ENCODE measurements at regions not wholly inside any gene's neighbourhood (a gene's known extent, or its start where the extent isn't known, plus 50 kb on each side); places are given as distances from the start of the nearest gene placed in this dataset.

- no peak overlapping the region for H3K9ac ChIP-seq (replicated peaks; ENCODE audit: extremely low read depth, insufficient read depth, low read length)
- no peak overlapping the region for H3K4me2 ChIP-seq (ENCODE audit: insufficient read depth, low read length)
- H3K27me3 ChIP-seq (ENCODE audit: control insufficient read depth in 2 of 2, insufficient read depth in 2 of 2, low read length in 2 of 2) = no peaks in the 10 kb centered on the region
- dilution Hi-C loops (cut with MboI; ENCODE audit: extremely low pct_ligation_motif_present, low sequenced_read_pairs) (no loop called here), intact Hi-C loops (cut with micrococcal nuclease) (no loop called here)
- ChIA-PET CTCF (no interaction called here), POLR2A (no interaction called here)
- no peak overlapping the region for H3K27ac ChIP-seq (ENCODE audit: insufficient read depth, low read depth, low read length)
- TF ChIP-seq CTCF (IDR thresholded peaks at IDR 0.05; ENCODE audit: extremely low read depth in 1 of 2, insufficient read depth in 1 of 2, low read depth in 1 of 2, low read length in 2 of 2) = no peak
- no peak for DNase-seq (ENCODE audit: low read depth, low spot score)
- no peaks in the 10 kb centered on the region for H3K79me2 ChIP-seq (ENCODE audit: control insufficient read depth, insufficient read depth, low read length)
- no peak for FAIRE-seq
- H3K4me3 ChIP-seq (replicated peaks in 1 of 3; ENCODE audit: insufficient read depth in 1 of 3, low read depth in 1 of 3, low read length in 3 of 3) = no peak overlapping the region
- H3K4me1 ChIP-seq (ENCODE audit: control insufficient read depth, extremely low read depth, insufficient read depth, low read length) = no peaks in the 10 kb centered on the region
- no peak overlapping the region for H2AFZ ChIP-seq (ENCODE audit: low read depth, low read length)
- no TSS peak for BruUV-seq (replicated peaks)
- H3K9me3 ChIP-seq (replicated peaks; ENCODE audit: control insufficient read depth, insufficient read depth, low read length) = no peaks in the 10 kb centered on the region
- no peaks in the 10 kb centered on the region for H3K9me1 ChIP-seq (replicated peaks; ENCODE audit: control insufficient read depth, extremely low read depth, insufficient read depth, low read length)
- no peaks in the 10 kb centered on the region for H4K20me1 ChIP-seq (replicated peaks; ENCODE audit: control insufficient read depth, extremely low read depth, insufficient read depth, low read length)
- no peaks in the 10 kb centered on the region for H3K36me3 ChIP-seq (ENCODE audit: control insufficient read depth in 2 of 2, extremely low read depth in 1 of 2, insufficient read depth in 2 of 2, low read length in 2 of 2)
Measured at GRCh38 chr6:87815449-87815848, 113.4 kb upstream of the AKIRIN2 start.

- Histone ChIP-seq H3K9me3 (replicated peaks; ENCODE audit: control insufficient read depth, insufficient read depth, low read length) (no peaks in the 10 kb centered on the region), H3K9me1 (replicated peaks; ENCODE audit: control insufficient read depth, extremely low read depth, insufficient read depth, low read length) (no peaks in the 10 kb centered on the region), H3K4me2 (ENCODE audit: insufficient read depth, low read length) (no peak overlapping the region), H4K20me1 (replicated peaks; ENCODE audit: control insufficient read depth, extremely low read depth, insufficient read depth, low read length) (no peaks in the 10 kb centered on the region), H3K36me3 (ENCODE audit: control insufficient read depth in 2 of 2, extremely low read depth in 1 of 2, insufficient read depth in 2 of 2, low read length in 2 of 2) (no peaks in the 10 kb centered on the region), H3K27ac (ENCODE audit: insufficient read depth, low read depth, low read length) (no peak overlapping the region), H3K4me1 (ENCODE audit: control insufficient read depth, extremely low read depth, insufficient read depth, low read length) (no peaks in the 10 kb centered on the region), H2AFZ (ENCODE audit: low read depth, low read length) (no peak overlapping the region), H3K9ac (replicated peaks; ENCODE audit: extremely low read depth, insufficient read depth, low read length) (no peak overlapping the region), H3K79me2 (ENCODE audit: control insufficient read depth, insufficient read depth, low read length) (no peaks in the 10 kb centered on the region), H3K4me3 (replicated peaks in 1 of 3; ENCODE audit: insufficient read depth in 1 of 3, low read depth in 1 of 3, low read length in 3 of 3) (no peak overlapping the region), H3K27me3 (ENCODE audit: control insufficient read depth in 2 of 2, insufficient read depth in 2 of 2, low read length in 2 of 2) (peaks cover 1 to 3% of the 10 kb centered on the region in 2 experiments)
- FAIRE-seq (no peak), DNase-seq (ENCODE audit: low read depth, low spot score) (no peak)
- TF ChIP-seq JUN (IDR thresholded peaks at IDR 0.05; ENCODE audit: borderline replicate concordance, insufficient read depth, insufficient read length, low read depth) = no peak
- TF ChIP-seq MYC (IDR thresholded peaks at IDR 0.05; ENCODE audit: low read depth, low read length) = no peak
- no peak for TF ChIP-seq POLR2AphosphoS5 (IDR thresholded peaks at IDR 0.05; ENCODE audit: insufficient read depth, low read depth, low read length)
- TF ChIP-seq FOS (IDR thresholded peaks at IDR 0.05; ENCODE audit: borderline replicate concordance, insufficient read depth, low read length) = peak; percentile 37
- no peak for TF ChIP-seq EZH2 (IDR thresholded peaks at IDR 0.05; ENCODE audit: borderline replicate concordance, low read depth, low read length, severe bottlenecking)
- TF ChIP-seq CTCF (IDR thresholded peaks at IDR 0.05; ENCODE audit: extremely low read depth in 1 of 2, insufficient read depth in 1 of 2, low read depth in 1 of 2, low read length in 2 of 2) = no peak
- BruUV-seq (replicated peaks) = no TSS peak
- ChIA-PET CTCF (no interaction called here), POLR2A (no interaction called here)
- intact Hi-C loops (cut with micrococcal nuclease) (no loop called here), dilution Hi-C loops (cut with MboI; ENCODE audit: extremely low pct_ligation_motif_present, low sequenced_read_pairs) (no loop called here)
Measured at GRCh38 chr6:87808005-87808757, 106.1 kb upstream of the AKIRIN2 start.
